ENCODE measurements at regions not wholly inside any gene's neighbourhood (a gene's known extent, or its start where the extent isn't known, plus 50 kb on each side); places are given as distances from the start of the nearest gene placed in this dataset.

DNA sequence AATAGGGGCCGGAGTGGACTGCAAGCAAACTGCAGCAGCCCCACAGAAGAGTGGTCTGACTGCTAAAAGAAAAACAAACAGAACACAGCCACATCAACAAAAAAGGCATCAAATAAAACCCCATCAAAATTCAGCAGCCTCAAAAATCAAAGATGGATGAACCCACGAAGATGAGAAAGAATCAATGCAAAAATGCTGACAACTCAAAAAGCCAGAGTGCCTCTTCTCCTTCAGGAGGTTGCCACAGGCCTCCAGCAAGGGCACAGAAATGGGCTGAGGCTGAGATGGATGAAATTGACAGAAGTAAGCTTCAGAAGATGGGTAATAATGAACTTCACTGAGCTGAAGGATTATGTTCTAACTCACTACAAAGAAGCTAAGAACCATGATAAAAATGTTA, 388.6 kb downstream of the PABPC4L start (continued):
- TF ChIP-seq, protein P1, sequence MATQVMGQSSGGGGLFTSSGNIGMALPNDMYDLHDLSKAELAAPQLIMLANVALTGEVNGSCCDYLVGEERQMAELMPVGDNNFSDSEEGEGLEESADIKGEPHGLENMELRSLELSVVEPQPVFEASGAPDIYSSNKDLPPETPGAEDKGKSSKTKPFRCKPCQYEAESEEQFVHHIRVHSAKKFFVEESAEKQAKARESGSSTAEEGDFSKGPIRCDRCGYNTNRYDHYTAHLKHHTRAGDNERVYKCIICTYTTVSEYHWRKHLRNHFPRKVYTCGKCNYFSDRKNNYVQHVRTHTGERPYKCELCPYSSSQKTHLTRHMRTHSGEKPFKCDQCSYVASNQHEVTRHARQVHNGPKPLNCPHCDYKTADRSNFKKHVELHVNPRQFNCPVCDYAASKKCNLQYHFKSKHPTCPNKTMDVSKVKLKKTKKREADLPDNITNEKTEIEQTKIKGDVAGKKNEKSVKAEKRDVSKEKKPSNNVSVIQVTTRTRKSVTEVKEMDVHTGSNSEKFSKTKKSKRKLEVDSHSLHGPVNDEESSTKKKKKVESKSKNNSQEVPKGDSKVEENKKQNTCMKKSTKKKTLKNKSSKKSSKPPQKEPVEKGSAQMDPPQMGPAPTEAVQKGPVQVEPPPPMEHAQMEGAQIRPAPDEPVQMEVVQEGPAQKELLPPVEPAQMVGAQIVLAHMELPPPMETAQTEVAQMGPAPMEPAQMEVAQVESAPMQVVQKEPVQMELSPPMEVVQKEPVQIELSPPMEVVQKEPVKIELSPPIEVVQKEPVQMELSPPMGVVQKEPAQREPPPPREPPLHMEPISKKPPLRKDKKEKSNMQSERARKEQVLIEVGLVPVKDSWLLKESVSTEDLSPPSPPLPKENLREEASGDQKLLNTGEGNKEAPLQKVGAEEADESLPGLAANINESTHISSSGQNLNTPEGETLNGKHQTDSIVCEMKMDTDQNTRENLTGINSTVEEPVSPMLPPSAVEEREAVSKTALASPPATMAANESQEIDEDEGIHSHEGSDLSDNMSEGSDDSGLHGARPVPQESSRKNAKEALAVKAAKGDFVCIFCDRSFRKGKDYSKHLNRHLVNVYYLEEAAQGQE (IDR thresholded peaks at IDR 0.05), result no peak
- TF ChIP-seq, protein P2, sequence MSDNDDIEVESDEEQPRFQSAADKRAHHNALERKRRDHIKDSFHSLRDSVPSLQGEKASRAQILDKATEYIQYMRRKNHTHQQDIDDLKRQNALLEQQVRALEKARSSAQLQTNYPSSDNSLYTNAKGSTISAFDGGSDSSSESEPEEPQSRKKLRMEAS (IDR thresholded peaks at IDR 0.05), result no peak
- TF ChIP-seq TAF1 (conservative IDR thresholded peaks at IDR 0.05), result no peak
- no peak for TF ChIP-seq GABPA (IDR thresholded peaks at IDR 0.05 in 1 of 2, conservative IDR thresholded peaks at IDR 0.05 in 1 of 2)

DNA sequence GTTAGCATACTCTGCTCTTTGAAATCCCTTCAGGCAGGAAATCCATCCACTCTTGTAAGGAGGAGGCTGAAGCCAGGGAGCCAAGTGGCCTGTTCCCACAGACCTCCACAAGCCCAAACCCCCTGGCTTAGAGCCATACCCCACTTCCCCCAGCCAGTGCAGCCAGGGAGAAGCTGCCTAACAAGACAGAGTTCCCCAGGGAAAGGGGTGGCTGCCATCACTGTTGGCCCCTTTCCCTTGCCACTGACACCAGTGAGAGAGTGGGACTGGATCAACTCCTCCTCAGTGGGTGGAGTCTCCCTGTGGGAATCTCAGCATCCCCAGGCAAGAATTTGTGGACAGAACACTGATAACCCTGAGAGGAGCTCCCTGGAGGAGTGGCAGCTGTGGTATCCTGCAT, 389.4 kb downstream of the PABPC4L start:
- TF ChIP-seq RAD21 (IDR thresholded peaks at IDR 0.05) (no peak), EGR1 (IDR thresholded peaks at IDR 0.05; ENCODE audit: low read depth in 2 of 2) (no peak)
- TF ChIP-seq, protein P1 (IDR thresholded peaks at IDR 0.05), result no peak
- Histone ChIP-seq H3K4me3 (ENCODE audit: low read depth in 1 of 3, low read length in 3 of 3) (no peak overlapping the region), H3K27me3 (ENCODE audit: control insufficient read depth in 4 of 4, insufficient read depth in 4 of 4, low read length in 3 of 4) (peaks cover 0 to 3% (median 0%) of the 10 kb centered on the region in 4 donors), H3K27ac (ENCODE audit: low read depth in 1 of 2, low read length in 2 of 2) (no peak overlapping the region), H3K4me1 (ENCODE audit: control insufficient read depth in 4 of 4, insufficient read depth in 4 of 4, low read length in 3 of 4) (no peaks in the 10 kb centered on the region), H3K9ac (ENCODE audit: low read depth in 1 of 2, low read length in 2 of 2) (no peak overlapping the region), H3K9me3 (ENCODE audit: control insufficient read depth in 4 of 4, low read length in 3 of 4) (no peaks in the 10 kb centered on the region), H3K36me3 (ENCODE audit: control insufficient read depth in 4 of 4, insufficient read depth in 3 of 4, low read depth in 1 of 4, low read length in 3 of 4) (no peaks in the 10 kb centered on the region)
- DNase-seq (ENCODE audit: low spot score), result no peak

DNA sequence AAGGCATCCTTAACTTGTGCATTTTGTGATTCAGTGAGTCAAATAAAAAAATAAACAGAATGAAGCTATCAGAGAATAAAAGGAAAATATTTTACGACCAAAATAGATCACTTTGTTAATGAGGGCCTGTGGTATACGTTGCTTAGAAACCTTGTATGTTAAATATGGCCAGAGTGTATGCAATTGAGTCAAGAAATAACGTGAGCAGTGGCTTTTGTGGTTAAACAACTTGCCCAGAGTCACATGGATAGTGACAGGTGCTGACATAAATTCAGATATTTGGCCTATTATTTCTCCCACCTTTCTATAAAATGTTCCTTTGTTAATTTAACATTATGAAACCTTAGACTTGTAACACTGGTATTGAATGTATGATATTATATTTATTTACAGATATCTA, 393.4 kb downstream of the PABPC4L start:
- TF ChIP-seq HNF4G (IDR thresholded peaks at IDR 0.05) (no peak), GABPA (IDR thresholded peaks at IDR 0.05 in 1 of 2, conservative IDR thresholded peaks at IDR 0.05 in 1 of 2) (no peak), YY1 (IDR thresholded peaks at IDR 0.05) (no peak), RAD21 (IDR thresholded peaks at IDR 0.05) (no peak)
- no peaks in the 10 kb centered on the region for H3K9me3 ChIP-seq (ENCODE audit: control insufficient read depth in 4 of 4, low read length in 3 of 4)
- no peaks in the 10 kb centered on the region for H3K4me1 ChIP-seq (ENCODE audit: control insufficient read depth in 4 of 4, insufficient read depth in 4 of 4, low read length in 3 of 4)
- H3K27me3 ChIP-seq (ENCODE audit: control insufficient read depth in 4 of 4, insufficient read depth in 4 of 4, low read length in 3 of 4), result peaks cover 0 to 3% (median 0%) of the 10 kb centered on the region in 4 donors
- no peak overlapping the region for H3K9ac ChIP-seq (ENCODE audit: low read depth in 1 of 2, low read length in 2 of 2)
- DNase-seq (ENCODE audit: low spot score), result no peak
- no peak overlapping the region for H3K27ac ChIP-seq (ENCODE audit: low read depth in 1 of 2, low read length in 2 of 2)
- no peaks in the 10 kb centered on the region for H3K36me3 ChIP-seq (ENCODE audit: control insufficient read depth in 4 of 4, insufficient read depth in 3 of 4, low read depth in 1 of 4, low read length in 3 of 4)
- 40% methylated on average over 3 of the region's 3 CpGs for WGBS
- no peak overlapping the region for H3K4me3 ChIP-seq (ENCODE audit: low read depth in 1 of 3, low read length in 3 of 3)
